Embryonic facial prominence (tissue), 1 donor: ENCODE measurements at regions not wholly inside any gene's neighbourhood (a gene's known extent, or its start where the extent isn't known, plus 50 kb on each side); places are given as distances from the start of the nearest gene placed in this dataset.
"Not testable (repeated sequence)": the region's sequence is repeated elsewhere in the genome, so short reads cannot be mapped to it uniquely, and the experiment has no call there.

Experiments used
- DNase-seq: peaks from one replicate; pipeline ENCODE4 v3.0.0-alpha.2; 2016; ENCODE audit errors: extremely low spot score

- no peak for DNase-seq
These were observed 106.7 kb downstream of the RAP2B start for GRCh38 chr3:153268564-153269279.

GRCh38 chr3:153269730-153270129 lies 107.7 kb downstream of the RAP2B start:
- no peak for DNase-seq

DNA sequence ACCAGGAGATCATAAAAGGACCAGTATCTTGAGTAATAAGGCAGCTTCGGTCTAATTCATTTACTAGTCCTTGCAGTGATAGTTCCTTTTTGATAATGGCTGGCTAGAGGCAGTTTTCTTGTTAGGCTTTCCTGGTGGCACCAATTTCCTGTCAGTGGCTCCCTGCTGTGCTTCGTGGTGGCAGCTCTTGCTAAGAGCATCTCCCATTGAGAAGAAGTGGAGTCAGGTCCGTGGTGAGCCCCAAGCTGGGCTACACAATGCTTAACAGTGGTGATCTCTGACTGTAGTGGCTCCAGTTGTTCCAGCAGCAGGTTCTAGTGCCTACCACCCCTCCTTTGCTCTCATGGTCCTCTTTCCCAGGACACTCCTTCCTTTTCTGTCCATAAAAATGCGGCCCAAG lies 111.2 kb downstream of the RAP2B start:
- no peak for DNase-seq

GRCh38 chr3:153273767-153274435 lies 111.9 kb downstream of the RAP2B start:
- DNase-seq: no peak

DNA sequence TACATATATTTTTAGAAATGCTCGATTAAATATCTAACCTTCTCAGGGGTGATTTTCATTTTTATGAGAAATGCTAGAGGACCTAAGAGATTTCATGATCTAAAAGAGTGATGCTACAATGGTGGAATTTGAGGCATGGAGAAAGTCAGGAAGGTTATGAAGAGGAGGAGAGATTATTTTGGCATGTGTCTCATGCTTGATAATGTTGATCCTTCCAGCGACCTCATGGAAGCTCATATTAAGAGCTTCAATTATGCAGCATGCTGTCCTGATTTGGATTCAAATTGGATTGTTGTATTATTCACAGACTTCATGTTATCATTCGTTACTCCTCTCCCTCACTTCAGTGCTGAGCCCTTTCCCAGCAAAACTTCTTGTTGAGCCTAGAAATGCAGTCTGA lies 112.5 kb downstream of the RAP2B start:
- DNase-seq: no peak

- DNase-seq: no peak
These were observed 113.5 kb downstream of the RAP2B start for GRCh38 chr3:153275514-153275913.

- no peak for DNase-seq
These were observed 115.0 kb downstream of the RAP2B start for GRCh38 chr3:153277029-153277428.

DNA sequence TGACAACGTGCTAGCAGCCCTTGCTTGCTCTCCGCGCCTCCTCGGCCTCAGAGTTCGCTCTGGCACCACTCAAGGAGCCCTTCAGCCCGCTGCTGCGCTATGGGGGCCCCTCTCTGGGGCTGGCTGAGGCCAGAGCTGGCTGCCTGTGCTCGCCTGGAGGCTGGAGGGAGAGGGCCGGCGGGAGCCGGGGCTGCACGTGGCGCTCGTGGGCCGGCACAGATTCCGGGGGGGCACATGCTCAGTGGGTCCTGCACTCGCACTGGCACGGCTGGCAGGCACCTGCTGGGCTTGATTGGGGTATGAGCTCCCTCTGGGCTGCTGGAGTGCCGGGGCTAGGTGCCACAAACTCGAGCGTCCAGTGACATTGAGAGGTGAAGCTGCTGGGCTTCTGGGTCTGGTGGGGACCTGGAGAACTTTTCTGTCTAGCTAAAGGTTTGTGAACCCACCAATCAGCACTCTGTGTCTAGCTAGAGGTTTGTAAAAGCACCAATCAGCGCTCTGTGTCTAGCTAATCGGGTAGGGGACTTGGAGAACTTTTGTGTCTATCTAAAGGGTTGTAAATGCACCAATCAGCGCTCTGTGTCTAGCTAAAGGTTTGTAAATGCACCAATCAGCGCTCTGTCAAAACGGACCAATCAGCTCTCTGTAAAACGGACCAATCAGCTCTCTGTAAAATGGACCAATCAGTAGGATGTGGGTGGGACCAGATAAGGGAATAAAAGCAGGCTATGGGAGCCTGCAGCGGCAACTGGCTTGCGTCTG lies 119.4 kb downstream of the RAP2B start:
- not testable (repeated sequence) for DNase-seq

DNA sequence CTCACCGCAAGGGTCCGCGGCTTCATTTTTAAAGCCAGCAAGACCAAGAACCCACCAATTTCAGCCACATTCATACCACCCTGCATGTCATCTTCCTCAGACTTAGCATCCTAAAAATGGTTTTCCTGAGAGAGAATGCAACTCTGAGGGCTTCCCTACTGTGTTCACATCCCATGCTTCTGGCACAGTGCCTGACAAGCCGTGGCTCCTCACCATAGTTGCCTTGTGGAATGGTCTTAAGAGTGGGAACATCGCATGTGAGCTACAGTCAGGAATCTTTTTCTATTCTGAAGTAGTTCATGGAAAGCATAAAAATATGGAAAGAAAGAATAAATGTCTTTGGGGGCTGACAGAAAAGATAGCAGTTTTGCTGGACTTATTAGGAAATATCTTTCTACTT lies 120.3 kb downstream of the RAP2B start:
- no peak for DNase-seq

DNA sequence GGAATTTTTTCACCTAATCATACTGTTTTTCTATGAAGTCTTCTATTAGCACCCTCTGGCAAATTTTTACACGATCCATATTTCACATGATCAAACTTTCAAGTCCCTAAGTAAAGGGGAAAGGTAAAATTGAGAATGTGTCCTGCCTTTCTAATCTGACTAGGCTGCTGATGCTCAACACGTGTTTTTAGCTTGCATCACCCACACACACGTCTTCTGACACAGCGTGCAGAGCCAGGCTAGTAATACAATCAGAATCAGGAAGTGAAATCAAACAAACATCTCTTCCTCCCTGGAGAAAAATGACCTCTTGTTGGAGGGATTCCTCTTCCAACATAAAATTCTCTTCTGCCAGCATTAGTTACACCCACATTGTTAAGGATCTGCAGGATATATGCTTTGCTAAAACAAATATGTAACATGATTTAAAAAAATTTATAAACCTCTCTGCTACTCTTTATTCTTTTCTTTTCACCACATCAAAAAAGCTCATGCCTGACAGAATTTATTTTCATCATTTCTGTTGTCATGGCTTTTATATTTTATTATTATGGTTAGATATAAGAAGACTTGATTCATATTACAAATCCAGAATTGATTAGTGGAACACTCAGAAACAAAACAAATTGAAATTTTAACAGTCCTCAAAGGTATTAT lies 122.4 kb downstream of the RAP2B start:
- no peak for DNase-seq

- DNase-seq: no peak
These were observed 123.2 kb downstream of the RAP2B start for GRCh38 chr3:153285194-153285641.

GRCh38 chr3:153285982-153286381 lies 124.0 kb downstream of the RAP2B start:
- no peak for DNase-seq

GRCh38 chr3:153287017-153287416 lies 125.0 kb downstream of the RAP2B start:
- DNase-seq: no peak

GRCh38 chr3:153289334-153289808 lies 127.3 kb downstream of the RAP2B start:
- no peak for DNase-seq

- no peak for DNase-seq
These were observed 128.4 kb downstream of the RAP2B start for GRCh38 chr3:153290268-153291015.

GRCh38 chr3:153291059-153291685 lies 129.1 kb downstream of the RAP2B start:
- no peak for DNase-seq

GRCh38 chr3:153293265-153293664 lies 131.2 kb downstream of the RAP2B start:
- no peak for DNase-seq

DNA sequence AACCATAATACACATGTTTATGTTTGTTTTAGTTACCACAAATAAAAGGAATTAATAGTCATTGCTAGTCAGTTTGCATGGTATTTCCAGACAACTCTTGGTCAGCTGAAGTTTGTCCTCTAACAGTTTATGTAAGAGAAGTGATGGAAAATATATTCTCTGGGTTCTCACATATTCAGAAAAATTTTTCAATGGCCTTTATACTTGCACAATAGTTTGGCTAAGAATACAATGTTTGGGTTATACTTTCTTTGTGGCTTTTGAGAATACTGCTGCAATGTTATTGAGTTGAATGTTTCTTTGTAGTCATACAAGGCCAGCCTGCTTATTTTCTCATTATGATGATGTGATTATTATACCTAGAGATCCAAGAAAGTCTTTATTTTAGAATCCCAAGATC lies 133.9 kb downstream of the RAP2B start:
- no peak for DNase-seq

GRCh38 chr3:153305189-153305588 lies 143.2 kb downstream of the RAP2B start:
- no peak for DNase-seq

DNA sequence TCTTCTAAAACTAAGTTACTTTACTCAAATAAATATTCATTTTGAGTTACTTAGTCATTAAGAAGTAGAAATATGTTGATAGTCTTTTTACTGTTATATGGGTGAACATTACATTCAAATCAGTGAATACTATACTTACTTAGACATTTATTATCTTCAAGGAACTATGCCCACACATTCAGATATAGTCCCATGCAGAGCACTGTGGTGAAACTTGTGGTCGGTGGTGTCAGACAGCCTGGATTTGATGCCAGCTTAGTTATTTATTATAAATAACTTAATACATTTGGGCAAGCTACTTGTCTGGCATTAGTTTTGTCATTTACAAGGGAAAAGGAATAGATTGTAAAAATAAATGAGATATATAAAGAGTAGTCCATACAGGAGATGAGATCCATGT lies 149.5 kb downstream of the RAP2B start:
- no peak for DNase-seq
